GM10266 (cell line): ENCODE measurements at regions not wholly inside any gene's neighbourhood (a gene's known extent, or its start where the extent isn't known, plus 50 kb on each side); places are given as distances from the start of the nearest gene placed in this dataset.

Source experiments
- DNase-seq: peaks from one replicate; pipeline ENCODE4 v3.0.0; 2012; ENCODE audit errors: extremely low spot score
- CTCF ChIP-seq: IDR thresholded peaks from 2 replicates; pipeline ENCODE4 v1.5.1; 2012; ENCODE audit warnings: mild to moderate bottlenecking, low read depth; ENCODE audit not compliant: control insufficient read depth, insufficient read depth; ENCODE audit errors: missing control alignments

- DNase-seq = no peak
- no peak for TF ChIP-seq CTCF
Observed at GRCh38 chr3:102194001-102194400, 240.8 kb upstream of the ZPLD1 start.

- DNase-seq = no peak
- TF ChIP-seq CTCF = no peak
Observed at GRCh38 chr3:102194760-102195159, 240.1 kb upstream of the ZPLD1 start.

GRCh38 chr3:102195198-102195948 is 239.4 kb upstream of the ZPLD1 start:
- TF ChIP-seq CTCF = no peak
- no peak for DNase-seq

DNA sequence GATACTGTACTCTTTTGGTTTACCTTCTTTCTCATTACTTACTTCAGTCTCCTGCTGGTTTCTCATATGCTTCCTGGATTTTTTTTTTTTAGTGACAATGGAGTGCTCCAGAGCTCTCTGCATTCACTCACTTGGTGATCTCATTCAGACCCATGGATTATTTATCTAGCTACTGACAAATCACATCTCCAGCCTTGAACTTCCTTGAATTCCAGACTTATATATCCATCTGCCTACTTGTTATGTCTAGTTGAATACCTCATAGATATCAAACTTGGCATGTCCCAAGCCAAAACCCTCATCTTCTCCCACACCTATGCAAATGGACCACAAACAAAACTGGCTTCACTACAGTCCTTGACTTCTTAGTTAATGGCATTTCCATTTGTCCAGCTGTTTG is 234.7 kb upstream of the ZPLD1 start:
- DNase-seq = no peak
- no peak for TF ChIP-seq CTCF

GRCh38 chr3:102200560-102200959 is 234.3 kb upstream of the ZPLD1 start:
- no peak for TF ChIP-seq CTCF
- DNase-seq = no peak

DNA sequence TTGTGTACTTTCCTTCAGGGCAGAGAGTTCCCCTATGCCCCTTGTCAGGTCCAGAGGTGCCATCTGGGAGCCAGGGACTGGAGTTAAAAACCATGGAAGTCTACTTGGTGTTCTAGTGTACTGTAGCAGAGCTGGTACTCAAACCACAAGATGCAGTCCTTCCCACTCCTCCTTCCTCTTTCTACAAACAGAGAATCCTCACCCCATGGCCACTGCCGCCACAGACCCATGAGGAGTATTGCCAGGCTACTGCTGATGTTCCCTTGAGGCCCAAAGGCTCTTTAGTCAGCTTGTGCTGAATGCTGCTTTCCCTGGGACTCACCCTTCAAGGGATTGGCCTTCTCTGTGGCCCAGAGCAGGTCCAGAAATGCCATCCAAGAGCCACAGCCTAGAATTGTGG is 229.2 kb upstream of the ZPLD1 start:
- TF ChIP-seq CTCF = no peak
- DNase-seq = no peak

DNA sequence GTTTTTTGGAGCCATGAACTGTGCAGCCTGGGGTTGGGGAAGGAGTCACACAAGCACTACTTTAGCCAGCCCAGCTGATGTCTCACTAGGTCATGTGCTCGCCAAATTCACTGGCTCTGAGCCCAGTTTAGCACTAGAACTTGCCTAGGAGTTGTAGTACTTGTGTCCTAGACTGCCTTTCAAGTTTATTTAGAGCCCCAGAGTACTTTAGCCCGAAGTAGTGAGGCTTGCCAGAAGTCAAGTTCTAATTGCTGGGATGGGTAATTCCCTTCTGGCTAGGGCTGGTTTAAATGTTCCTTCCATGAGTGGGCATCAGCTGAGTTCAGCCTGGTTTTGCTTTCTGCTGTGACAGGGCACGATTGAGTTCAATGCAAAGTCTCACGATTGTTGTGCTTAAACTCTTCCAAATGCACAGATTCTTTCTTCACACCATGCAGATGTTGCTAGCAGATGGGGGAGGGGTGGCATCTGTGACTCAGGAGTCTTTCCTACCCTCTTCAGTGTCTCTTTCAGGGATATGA is 228.2 kb upstream of the ZPLD1 start:
- no peak for DNase-seq
- no peak for TF ChIP-seq CTCF
